ENCODE measurements at regions not wholly inside any gene's neighbourhood (a gene's known extent, or its start where the extent isn't known, plus 50 kb on each side); places are given as distances from the start of the nearest gene placed in this dataset.

- H3K4me3 ChIP-seq, result no peak overlapping the region
- DNase-seq (ENCODE audit: low spot score), result no peak
- H3K36me3 ChIP-seq, result no peaks in the 10 kb centered on the region
- no peaks in the 10 kb centered on the region for H3K27me3 ChIP-seq
- H3K4me1 ChIP-seq, result no peaks in the 10 kb centered on the region
- no peaks in the 10 kb centered on the region for H3K9me3 ChIP-seq
- no peak for TF ChIP-seq CTCF (IDR thresholded peaks at IDR 0.05)
- no peak overlapping the region for H3K27ac ChIP-seq
Observed at GRCh38 chr13:90623318-90624011, 724.0 kb upstream of the MIR17HG start.

GRCh38 chr13:90627813-90628212 is 719.7 kb upstream of the MIR17HG start:
- H3K36me3 ChIP-seq, result no peaks in the 10 kb centered on the region
- H3K27ac ChIP-seq, result no peak overlapping the region
- no peak for DNase-seq (ENCODE audit: low spot score)
- H3K4me1 ChIP-seq, result no peaks in the 10 kb centered on the region
- TF ChIP-seq CTCF (IDR thresholded peaks at IDR 0.05), result no peak
- H3K4me3 ChIP-seq, result no peak overlapping the region
- H3K9me3 ChIP-seq, result no peaks in the 10 kb centered on the region
- no peaks in the 10 kb centered on the region for H3K27me3 ChIP-seq

GRCh38 chr13:90628471-90628870 is 719.0 kb upstream of the MIR17HG start:
- H3K27me3 ChIP-seq, result no peaks in the 10 kb centered on the region
- H3K27ac ChIP-seq, result no peak overlapping the region
- no peak for TF ChIP-seq CTCF (IDR thresholded peaks at IDR 0.05)
- no peaks in the 10 kb centered on the region for H3K36me3 ChIP-seq
- no peaks in the 10 kb centered on the region for H3K9me3 ChIP-seq
- no peak overlapping the region for H3K4me3 ChIP-seq
- no peak for DNase-seq (ENCODE audit: low spot score)
- no peaks in the 10 kb centered on the region for H3K4me1 ChIP-seq

- no peak for DNase-seq (ENCODE audit: low spot score)
- Histone ChIP-seq H3K9me3 (no peaks in the 10 kb centered on the region), H3K27ac (no peak overlapping the region), H3K36me3 (no peaks in the 10 kb centered on the region), H3K4me3 (no peak overlapping the region), H3K27me3 (no peaks in the 10 kb centered on the region), H3K4me1 (no peaks in the 10 kb centered on the region)
- TF ChIP-seq CTCF (IDR thresholded peaks at IDR 0.05), result no peak
Observed at GRCh38 chr13:90630716-90631115, 716.8 kb upstream of the MIR17HG start.

- H3K36me3 ChIP-seq, result no peaks in the 10 kb centered on the region
- H3K9me3 ChIP-seq, result no peaks in the 10 kb centered on the region
- H3K4me1 ChIP-seq, result no peaks in the 10 kb centered on the region
- no peak overlapping the region for H3K27ac ChIP-seq
- H3K4me3 ChIP-seq, result no peak overlapping the region
- TF ChIP-seq CTCF (IDR thresholded peaks at IDR 0.05), result no peak
- no peaks in the 10 kb centered on the region for H3K27me3 ChIP-seq
- no peak for DNase-seq (ENCODE audit: low spot score)
Observed at GRCh38 chr13:90632184-90632583, 715.3 kb upstream of the MIR17HG start.

- no peak for DNase-seq (ENCODE audit: low spot score)
- Histone ChIP-seq H3K27ac (no peak overlapping the region), H3K4me3 (no peak overlapping the region), H3K9me3 (no peaks in the 10 kb centered on the region), H3K4me1 (no peaks in the 10 kb centered on the region), H3K27me3 (no peaks in the 10 kb centered on the region), H3K36me3 (no peaks in the 10 kb centered on the region)
- no peak for TF ChIP-seq CTCF (IDR thresholded peaks at IDR 0.05)
Observed at GRCh38 chr13:90633849-90634248, 713.6 kb upstream of the MIR17HG start.

Measured in right atrium auricular region (tissue), 2 donors.